ENCODE measurements at regions not wholly inside any gene's neighbourhood (a gene's known extent, or its start where the extent isn't known, plus 50 kb on each side); places are given as distances from the start of the nearest gene placed in this dataset.

DNA sequence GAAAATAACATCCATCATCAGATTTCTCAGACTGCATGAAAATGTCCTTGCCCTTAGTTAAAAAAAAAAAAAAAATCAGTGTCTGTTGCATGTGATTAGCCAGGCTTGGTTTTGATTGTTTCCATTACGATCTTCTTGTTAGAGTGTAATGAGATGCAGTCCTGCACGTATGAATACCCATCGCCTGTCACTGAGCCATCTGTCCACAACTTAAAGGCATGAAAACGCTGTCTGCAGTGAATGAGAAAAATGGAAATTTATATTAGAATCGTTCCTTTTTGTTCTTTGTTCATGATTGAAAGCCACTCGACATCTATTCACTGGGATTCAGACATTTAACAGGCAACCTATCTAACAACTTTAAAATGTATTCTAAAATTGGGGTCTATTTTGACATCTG lies 521.7 kb upstream of the SPHKAP start:
- TF ChIP-seq, protein P1, sequence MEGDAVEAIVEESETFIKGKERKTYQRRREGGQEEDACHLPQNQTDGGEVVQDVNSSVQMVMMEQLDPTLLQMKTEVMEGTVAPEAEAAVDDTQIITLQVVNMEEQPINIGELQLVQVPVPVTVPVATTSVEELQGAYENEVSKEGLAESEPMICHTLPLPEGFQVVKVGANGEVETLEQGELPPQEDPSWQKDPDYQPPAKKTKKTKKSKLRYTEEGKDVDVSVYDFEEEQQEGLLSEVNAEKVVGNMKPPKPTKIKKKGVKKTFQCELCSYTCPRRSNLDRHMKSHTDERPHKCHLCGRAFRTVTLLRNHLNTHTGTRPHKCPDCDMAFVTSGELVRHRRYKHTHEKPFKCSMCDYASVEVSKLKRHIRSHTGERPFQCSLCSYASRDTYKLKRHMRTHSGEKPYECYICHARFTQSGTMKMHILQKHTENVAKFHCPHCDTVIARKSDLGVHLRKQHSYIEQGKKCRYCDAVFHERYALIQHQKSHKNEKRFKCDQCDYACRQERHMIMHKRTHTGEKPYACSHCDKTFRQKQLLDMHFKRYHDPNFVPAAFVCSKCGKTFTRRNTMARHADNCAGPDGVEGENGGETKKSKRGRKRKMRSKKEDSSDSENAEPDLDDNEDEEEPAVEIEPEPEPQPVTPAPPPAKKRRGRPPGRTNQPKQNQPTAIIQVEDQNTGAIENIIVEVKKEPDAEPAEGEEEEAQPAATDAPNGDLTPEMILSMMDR (IDR thresholded peaks at IDR 0.05; ENCODE audit: low read length): no peak
- no peak for TF ChIP-seq EZH2 (IDR thresholded peaks at IDR 0.05; ENCODE audit: borderline replicate concordance, low read length)
